ENCODE measurements at regions not wholly inside any gene's neighbourhood (a gene's known extent, or its start where the extent isn't known, plus 50 kb on each side); places are given as distances from the start of the nearest gene placed in this dataset.

DNA sequence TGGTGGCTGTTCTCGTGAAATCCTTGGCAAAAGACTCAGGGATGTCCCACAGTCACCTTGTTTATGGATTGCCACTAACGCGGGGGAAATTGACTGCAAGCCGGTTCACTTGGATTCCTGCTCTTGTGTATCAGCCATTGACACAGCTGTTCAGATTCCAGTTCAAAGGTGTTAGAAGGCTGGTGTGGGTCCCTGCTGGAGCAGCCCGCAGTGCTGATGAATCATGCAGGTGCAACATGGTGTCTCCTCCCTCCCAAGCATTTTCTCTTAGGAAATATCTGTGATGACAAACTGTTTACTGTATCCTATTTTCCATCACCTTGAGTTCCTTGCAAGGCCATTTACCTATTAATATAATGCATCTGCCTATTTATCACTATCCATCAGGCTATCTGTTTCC is 170.1 kb downstream of the GATA3 start:
- H3K4me3 ChIP-seq (ENCODE audit: low read depth, low read length): no peak overlapping the region
- TF ChIP-seq, protein P1, sequence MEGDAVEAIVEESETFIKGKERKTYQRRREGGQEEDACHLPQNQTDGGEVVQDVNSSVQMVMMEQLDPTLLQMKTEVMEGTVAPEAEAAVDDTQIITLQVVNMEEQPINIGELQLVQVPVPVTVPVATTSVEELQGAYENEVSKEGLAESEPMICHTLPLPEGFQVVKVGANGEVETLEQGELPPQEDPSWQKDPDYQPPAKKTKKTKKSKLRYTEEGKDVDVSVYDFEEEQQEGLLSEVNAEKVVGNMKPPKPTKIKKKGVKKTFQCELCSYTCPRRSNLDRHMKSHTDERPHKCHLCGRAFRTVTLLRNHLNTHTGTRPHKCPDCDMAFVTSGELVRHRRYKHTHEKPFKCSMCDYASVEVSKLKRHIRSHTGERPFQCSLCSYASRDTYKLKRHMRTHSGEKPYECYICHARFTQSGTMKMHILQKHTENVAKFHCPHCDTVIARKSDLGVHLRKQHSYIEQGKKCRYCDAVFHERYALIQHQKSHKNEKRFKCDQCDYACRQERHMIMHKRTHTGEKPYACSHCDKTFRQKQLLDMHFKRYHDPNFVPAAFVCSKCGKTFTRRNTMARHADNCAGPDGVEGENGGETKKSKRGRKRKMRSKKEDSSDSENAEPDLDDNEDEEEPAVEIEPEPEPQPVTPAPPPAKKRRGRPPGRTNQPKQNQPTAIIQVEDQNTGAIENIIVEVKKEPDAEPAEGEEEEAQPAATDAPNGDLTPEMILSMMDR (IDR thresholded peaks at IDR 0.05; ENCODE audit: insufficient read depth, low read depth, low read length): no peak
- no peak for DNase-seq (ENCODE audit: low read depth)

DNA sequence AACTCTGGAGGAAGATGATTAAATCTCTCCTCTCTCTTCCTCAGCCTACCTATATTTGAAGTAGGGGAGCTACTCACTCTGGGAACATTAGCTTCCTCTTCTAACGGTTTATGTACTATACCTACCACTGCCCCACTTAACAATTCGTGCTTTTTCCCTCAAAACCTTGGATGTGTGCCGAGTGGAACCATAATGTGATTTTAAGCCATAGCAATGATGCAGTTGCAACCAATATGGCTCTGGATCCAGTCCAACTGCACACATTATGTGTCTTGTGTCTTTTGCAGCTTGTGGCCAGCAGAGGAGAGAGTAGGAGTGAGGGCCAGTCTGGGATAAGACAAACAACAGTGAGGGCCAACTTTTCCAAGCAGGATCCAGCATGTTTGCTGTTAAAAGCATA is 170.7 kb downstream of the GATA3 start:
- TF ChIP-seq, protein P1 (IDR thresholded peaks at IDR 0.05; ENCODE audit: insufficient read depth, low read depth, low read length): no peak
- DNase-seq (ENCODE audit: low read depth): no peak
- no peak overlapping the region for H3K4me3 ChIP-seq (ENCODE audit: low read depth, low read length)

DNA sequence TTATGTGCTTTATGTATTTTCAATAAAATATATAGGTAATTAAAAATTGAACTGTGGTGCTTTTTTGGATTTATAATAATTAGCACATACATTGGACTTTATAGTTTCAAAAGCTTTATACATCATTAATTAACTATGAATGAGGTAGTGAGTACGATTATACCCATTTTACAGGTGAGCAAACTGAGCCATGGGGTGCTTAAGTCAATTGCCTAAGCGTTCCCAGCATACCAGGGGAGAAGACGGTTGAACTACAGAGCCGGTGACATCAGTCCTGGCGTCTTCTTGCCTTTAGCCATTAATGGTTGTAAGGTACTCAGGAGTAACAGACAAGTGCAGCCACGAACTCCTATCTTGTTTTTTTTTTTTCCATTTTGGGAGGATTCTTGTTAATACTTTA is 172.8 kb downstream of the GATA3 start:
- TF ChIP-seq, protein P1 (IDR thresholded peaks at IDR 0.05; ENCODE audit: insufficient read depth, low read depth, low read length): no peak
- no peak overlapping the region for H3K4me3 ChIP-seq (ENCODE audit: low read depth, low read length)
- DNase-seq (ENCODE audit: low read depth): no peak

DNA sequence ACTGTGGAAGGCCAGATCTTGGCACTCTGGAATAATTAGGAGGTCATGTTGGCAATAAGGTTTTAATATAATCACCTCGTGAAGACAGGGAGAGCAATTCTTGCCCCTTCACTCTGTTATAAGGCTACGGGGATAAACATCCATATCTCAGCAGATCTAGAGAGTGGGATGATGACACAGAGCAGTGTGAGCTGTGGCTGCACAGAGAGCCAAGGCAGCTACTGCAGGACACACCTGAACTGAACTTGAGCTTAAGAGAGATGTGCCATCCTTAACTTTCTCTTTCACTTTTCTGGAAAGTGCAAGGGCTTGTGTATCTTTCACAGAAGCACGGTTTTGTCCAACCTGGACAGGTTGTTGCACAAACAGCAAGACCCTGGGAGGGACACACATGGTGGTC is 174.7 kb downstream of the GATA3 start:
- TF ChIP-seq, protein P1 (IDR thresholded peaks at IDR 0.05; ENCODE audit: insufficient read depth, low read depth, low read length): no peak
- no peak overlapping the region for H3K4me3 ChIP-seq (ENCODE audit: low read depth, low read length)
- no peak for DNase-seq (ENCODE audit: low read depth)

DNA sequence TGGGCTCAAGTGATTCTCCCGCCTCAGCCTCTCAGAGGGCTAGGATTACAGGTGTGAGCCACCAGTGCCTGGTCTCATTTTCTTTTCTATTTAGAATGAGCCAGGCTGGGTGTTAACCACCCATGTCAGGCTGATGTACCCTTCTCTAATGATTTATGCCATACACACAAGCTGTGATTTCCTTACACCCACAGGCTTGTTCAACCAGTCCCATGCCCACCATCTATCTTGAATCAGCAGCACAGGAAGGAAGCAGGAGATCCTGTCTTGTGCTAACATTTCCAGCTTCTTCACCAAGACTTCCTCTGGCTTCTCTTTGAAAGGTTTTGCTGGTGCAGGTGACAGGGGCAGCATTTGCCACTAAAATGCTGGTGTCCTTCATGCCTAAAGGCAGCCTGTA is 176.4 kb downstream of the GATA3 start:
- no peak for DNase-seq (ENCODE audit: low read depth)
- TF ChIP-seq, protein P1 (IDR thresholded peaks at IDR 0.05; ENCODE audit: insufficient read depth, low read depth, low read length): no peak
- H3K4me3 ChIP-seq (ENCODE audit: low read depth, low read length): no peak overlapping the region

DNA sequence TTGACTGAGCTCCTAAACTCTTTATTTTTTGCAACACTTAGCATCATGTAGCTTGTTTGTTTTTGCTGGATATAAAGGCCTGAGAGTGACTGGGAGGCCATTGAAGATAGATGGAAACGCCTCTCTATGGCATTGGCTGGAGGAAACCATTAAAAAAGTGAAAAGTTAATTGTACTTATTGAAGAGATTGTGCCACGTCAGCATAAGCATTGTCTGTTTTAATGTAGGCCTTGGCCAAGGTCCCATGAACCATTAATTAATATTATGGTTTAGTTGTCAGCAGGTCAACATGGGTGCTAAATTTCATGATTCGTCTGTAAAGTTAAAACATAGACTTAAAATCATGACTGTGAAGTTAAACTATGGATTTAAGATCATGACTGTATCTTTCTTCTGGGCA is 178.6 kb downstream of the GATA3 start:
- no peak overlapping the region for H3K4me3 ChIP-seq (ENCODE audit: low read depth, low read length)
- TF ChIP-seq, protein P1 (IDR thresholded peaks at IDR 0.05; ENCODE audit: insufficient read depth, low read depth, low read length): no peak
- no peak for DNase-seq (ENCODE audit: low read depth)

DNA sequence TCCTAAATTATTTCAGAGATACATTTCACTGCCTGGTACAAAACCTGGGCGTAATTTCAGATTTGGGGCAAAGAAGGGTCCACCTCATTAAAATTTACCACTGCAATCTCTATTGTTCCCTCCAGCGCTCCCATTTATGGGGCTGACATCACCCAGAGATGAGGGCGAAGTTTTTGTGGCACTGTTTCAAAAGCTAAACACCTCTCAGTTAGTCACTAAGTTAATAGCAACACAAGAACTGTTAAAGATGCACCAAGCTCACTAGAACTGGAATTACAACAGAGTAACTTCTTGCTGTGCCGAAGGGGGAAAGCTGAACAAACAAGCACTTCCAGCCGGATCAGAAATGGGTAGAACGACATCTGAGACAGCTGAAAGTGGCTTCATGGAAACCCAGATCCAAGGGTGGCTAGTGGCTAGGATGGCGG is 179.4 kb downstream of the GATA3 start:
- DNase-seq (ENCODE audit: low read depth): no peak
- TF ChIP-seq, protein P1 (IDR thresholded peaks at IDR 0.05; ENCODE audit: insufficient read depth, low read depth, low read length): no peak
- H3K4me3 ChIP-seq (ENCODE audit: low read depth, low read length): no peak overlapping the region
